DND-41 (cell line): ENCODE measurements at regions not wholly inside any gene's neighbourhood (a gene's known extent, or its start where the extent isn't known, plus 50 kb on each side); places are given as distances from the start of the nearest gene placed in this dataset.

ENCODE experiments used
- ATAC-seq: fragments of 200-7000 bp; cut with Tn5 transposase; 3 replicates; pipeline ENCODE4 v1.9.1; 2021; ENCODE audit warnings: low read depth; ENCODE audit not compliant: insufficient read depth
- DNase-seq: peaks from one replicate; pipeline ENCODE4 v3.0.0-alpha.2; 2020
- H2AFZ ChIP-seq: 2 replicates; pipeline ENCODE4 v1.6.0; 2012; ENCODE audit warnings: low read depth, low read length
- H3K27ac ChIP-seq: 2 replicates; pipeline ENCODE4 v1.5.1; 2012; ENCODE audit warnings: low read length, inconsistent platforms
- H3K27me3 ChIP-seq: fragments of 200-600 bp; sonication (generic); 2 replicates; pipeline ENCODE4 v1.6.0; 2012; ENCODE audit warnings: low read length, mild to moderate bottlenecking, inconsistent platforms; ENCODE audit not compliant: insufficient read depth, poor library complexity
- H3K36me3 ChIP-seq: 2 replicates; pipeline ENCODE4 v1.5.1; 2012; ENCODE audit warnings: low read length, inconsistent platforms; ENCODE audit not compliant: insufficient read depth
- H3K4me1 ChIP-seq: 2 replicates; pipeline ENCODE4 v1.5.1; 2012; ENCODE audit warnings: mild to moderate bottlenecking, low read length; ENCODE audit not compliant: insufficient read depth
- H3K4me2 ChIP-seq: 2 replicates; pipeline ENCODE4 v1.6.0; 2012; ENCODE audit warnings: mild to moderate bottlenecking, moderate library complexity, low read length, inconsistent platforms; ENCODE audit not compliant: insufficient read depth
- H3K4me3 ChIP-seq, 2 experiments: fragments of 200-600 bp in 1 of 2; shearing (Covaris generic) in 1 of 2; 2 replicates each; pipeline ENCODE4 v1.5.1; 2012 to 2016; ENCODE audit warnings: inconsistent platforms in 2 of 2, low read length in 2 of 2, mild to moderate bottlenecking in 2 of 2, low read depth in 1 of 2, moderate library complexity in 1 of 2
- H3K79me2 ChIP-seq: 2 replicates; pipeline ENCODE4 v1.6.0; 2012; ENCODE audit warnings: low read length, inconsistent platforms; ENCODE audit not compliant: insufficient read depth
- H3K9ac ChIP-seq: 2 replicates; pipeline ENCODE4 v1.6.0; 2012; ENCODE audit warnings: low read depth, mild to moderate bottlenecking, inconsistent platforms, low read length, moderate library complexity
- H3K9me3 ChIP-seq: 2 replicates; pipeline ENCODE4 v1.5.1; 2012; ENCODE audit warnings: low read length, moderate library complexity, mild to moderate bottlenecking, inconsistent platforms; ENCODE audit not compliant: insufficient read depth, severe bottlenecking
- H4K20me1 ChIP-seq: 2 replicates; pipeline ENCODE4 v1.6.0; 2012; ENCODE audit warnings: low read length; ENCODE audit not compliant: insufficient read depth
- EZH2 ChIP-seq: IDR thresholded peaks from 3 replicates; pipeline ENCODE4 v1.6.1; 2012; ENCODE audit warnings: borderline replicate concordance, low read depth, mild to moderate bottlenecking, moderate library complexity, low read length, inconsistent platforms; ENCODE audit not compliant: severe bottlenecking
- TF ChIP-seq, protein P1 (sequence below): IDR thresholded peaks from 2 replicates; pipeline ENCODE4 v1.5.1; 2012; ENCODE audit warnings: borderline replicate concordance, low read length, moderate library complexity, mild to moderate bottlenecking; ENCODE audit not compliant: poor library complexity, severe bottlenecking; ENCODE audit errors: extremely low read depth

DNA sequence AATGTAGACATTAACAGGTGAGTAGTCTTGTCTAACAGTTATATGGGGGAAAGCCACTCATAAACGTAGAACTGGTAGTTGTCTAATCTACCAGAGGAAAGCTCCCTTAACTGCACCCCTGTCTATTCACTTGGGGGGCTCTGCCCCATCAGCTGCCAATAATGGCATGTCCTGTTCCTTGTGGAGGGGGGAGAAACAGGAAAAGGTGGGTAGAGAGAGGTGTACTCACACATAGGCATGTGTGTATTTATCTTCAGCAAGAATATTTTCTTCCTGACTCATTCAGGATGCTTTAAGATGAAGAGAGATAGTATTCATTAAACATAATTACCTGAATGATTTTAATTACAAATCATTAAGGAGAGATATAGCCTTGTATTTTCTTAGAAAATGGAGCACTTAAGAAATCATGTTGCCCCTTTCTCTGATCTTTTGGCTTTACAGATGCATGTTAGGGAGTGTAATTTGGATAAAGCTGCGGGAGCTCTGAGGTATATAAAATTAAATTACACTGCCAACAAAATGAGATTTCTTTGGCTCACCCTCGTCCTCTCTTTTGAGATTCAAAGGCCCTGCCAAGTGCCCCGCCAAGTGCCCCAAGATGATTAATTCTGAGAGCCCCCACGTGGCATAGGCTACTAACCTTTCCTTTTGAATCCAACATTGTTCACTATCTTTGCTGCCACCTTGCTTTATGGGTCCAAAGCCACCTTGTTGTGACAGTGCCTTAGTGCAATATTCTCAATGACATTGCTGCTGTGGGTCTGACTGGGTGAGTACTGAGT, 286.3 kb upstream of the LYPLAL1 start:
- Histone ChIP-seq H3K4me2 (no peak overlapping the region), H3K79me2 (no peaks in the 10 kb centered on the region), H3K4me3 (no peak overlapping the region), H4K20me1 (no peaks in the 10 kb centered on the region), H3K4me1 (no peaks in the 10 kb centered on the region), H3K9me3 (no peaks in the 10 kb centered on the region), H3K27me3 (no peaks in the 10 kb centered on the region), H3K36me3 (no peaks in the 10 kb centered on the region), H3K27ac (no peak overlapping the region), H3K9ac (no peak overlapping the region), H2AFZ (no peak overlapping the region)
- TF ChIP-seq, protein P1, sequence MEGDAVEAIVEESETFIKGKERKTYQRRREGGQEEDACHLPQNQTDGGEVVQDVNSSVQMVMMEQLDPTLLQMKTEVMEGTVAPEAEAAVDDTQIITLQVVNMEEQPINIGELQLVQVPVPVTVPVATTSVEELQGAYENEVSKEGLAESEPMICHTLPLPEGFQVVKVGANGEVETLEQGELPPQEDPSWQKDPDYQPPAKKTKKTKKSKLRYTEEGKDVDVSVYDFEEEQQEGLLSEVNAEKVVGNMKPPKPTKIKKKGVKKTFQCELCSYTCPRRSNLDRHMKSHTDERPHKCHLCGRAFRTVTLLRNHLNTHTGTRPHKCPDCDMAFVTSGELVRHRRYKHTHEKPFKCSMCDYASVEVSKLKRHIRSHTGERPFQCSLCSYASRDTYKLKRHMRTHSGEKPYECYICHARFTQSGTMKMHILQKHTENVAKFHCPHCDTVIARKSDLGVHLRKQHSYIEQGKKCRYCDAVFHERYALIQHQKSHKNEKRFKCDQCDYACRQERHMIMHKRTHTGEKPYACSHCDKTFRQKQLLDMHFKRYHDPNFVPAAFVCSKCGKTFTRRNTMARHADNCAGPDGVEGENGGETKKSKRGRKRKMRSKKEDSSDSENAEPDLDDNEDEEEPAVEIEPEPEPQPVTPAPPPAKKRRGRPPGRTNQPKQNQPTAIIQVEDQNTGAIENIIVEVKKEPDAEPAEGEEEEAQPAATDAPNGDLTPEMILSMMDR, result no peak
- TF ChIP-seq EZH2, result no peak
- DNase-seq (no peak), ATAC-seq (no peak)

DNA sequence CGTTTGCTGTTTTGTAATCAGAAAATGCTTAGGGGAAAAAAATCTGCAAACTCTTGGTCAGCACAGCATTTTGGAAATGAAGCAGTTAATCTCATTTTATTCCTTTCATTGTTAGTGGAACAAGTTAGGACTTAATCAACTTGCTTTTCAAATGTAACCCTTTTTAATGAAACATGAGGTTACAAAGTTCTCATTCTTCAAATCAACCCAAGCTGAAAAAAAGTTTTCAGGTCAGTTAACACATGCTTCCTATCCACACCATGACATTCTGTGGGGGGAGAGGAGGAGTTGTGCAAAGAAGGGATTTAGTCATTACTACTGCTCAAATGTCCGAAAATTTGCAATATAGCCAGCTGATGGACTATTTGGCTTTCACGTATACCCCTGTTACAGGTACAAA, 283.2 kb upstream of the LYPLAL1 start:
- Histone ChIP-seq H3K9ac (no peak overlapping the region), H3K79me2 (no peaks in the 10 kb centered on the region), H3K27me3 (no peaks in the 10 kb centered on the region), H3K4me2 (no peak overlapping the region), H3K9me3 (no peaks in the 10 kb centered on the region), H3K4me1 (no peaks in the 10 kb centered on the region), H3K27ac (no peak overlapping the region), H3K36me3 (no peaks in the 10 kb centered on the region), H3K4me3 (no peak overlapping the region), H2AFZ (no peak overlapping the region), H4K20me1 (no peaks in the 10 kb centered on the region)
- ATAC-seq (no peak), DNase-seq (no peak)
- TF ChIP-seq, protein P1, result no peak
- TF ChIP-seq EZH2, result no peak

DNA sequence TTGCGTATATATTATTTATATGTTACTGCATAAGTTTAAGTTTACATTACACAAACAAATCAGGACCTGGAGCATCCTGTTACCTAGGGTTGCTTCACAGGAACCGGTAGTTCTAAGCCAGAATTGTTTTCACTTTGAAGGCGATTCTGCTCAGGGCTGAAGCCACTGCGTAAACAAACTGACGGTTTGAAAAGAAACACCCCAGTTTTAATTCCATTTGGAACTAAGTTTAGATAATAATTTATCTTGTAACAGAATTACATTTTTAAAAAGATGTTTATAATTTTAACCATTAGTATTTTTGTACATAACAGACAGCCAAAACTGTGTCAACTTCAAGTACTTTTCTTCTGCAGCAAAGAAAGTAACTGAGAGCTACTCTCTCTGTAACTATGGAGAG, 282.1 kb upstream of the LYPLAL1 start:
- Histone ChIP-seq H3K36me3 (no peaks in the 10 kb centered on the region), H3K9me3 (no peaks in the 10 kb centered on the region), H4K20me1 (no peaks in the 10 kb centered on the region), H3K4me1 (no peaks in the 10 kb centered on the region), H2AFZ (no peak overlapping the region), H3K4me3 (no peak overlapping the region), H3K27me3 (no peaks in the 10 kb centered on the region), H3K27ac (no peak overlapping the region), H3K79me2 (no peaks in the 10 kb centered on the region), H3K9ac (no peak overlapping the region), H3K4me2 (no peak overlapping the region)
- TF ChIP-seq EZH2, result no peak
- TF ChIP-seq, protein P1, result no peak
- ATAC-seq (no peak), DNase-seq (no peak)
